Liver (tissue), 3 donors: ENCODE measurements at regions not wholly inside any gene's neighbourhood (a gene's known extent, or its start where the extent isn't known, plus 50 kb on each side); places are given as distances from the start of the nearest gene placed in this dataset.

Source experiments
- CTCF ChIP-seq: fragments of 150-350 bp; IDR thresholded peaks from 2 replicates; pipeline ENCODE4 v1.5.1; 2017; ENCODE audit warnings: improper control_type of control experiment, low read depth, low read length; ENCODE audit not compliant: missing input control
- GABPA ChIP-seq, 2 donors: IDR thresholded peaks in 1 of 2; conservative IDR thresholded peaks in 1 of 2; 2 replicates each; pipeline ENCODE4 v1.6.1; 2016; ENCODE audit warnings: antibody characterized with exemption in 2 of 2, mild to moderate bottlenecking in 1 of 2, moderate library complexity in 1 of 2
- HNF4G ChIP-seq: IDR thresholded peaks from 2 replicates; pipeline ENCODE4 v1.6.1; 2016; ENCODE audit warnings: antibody characterized with exemption
- JUND ChIP-seq, 2 donors: IDR thresholded peaks; 2 replicates each; pipeline ENCODE4 v1.6.1; 2016; ENCODE audit warnings: antibody characterized with exemption in 2 of 2
- MAX ChIP-seq: IDR thresholded peaks from 2 replicates; pipeline ENCODE4 v1.6.1; 2016; ENCODE audit warnings: antibody characterized with exemption
- RAD21 ChIP-seq, 2 donors: IDR thresholded peaks; 2 replicates each; pipeline ENCODE4 v1.6.1; 2016; ENCODE audit warnings: antibody characterized with exemption in 2 of 2, mild to moderate bottlenecking in 2 of 2
- RXRA ChIP-seq, 2 donors: IDR thresholded peaks; 2 replicates each; pipeline ENCODE4 v1.6.1; 2017 to 2018; ENCODE audit warnings: antibody characterized with exemption in 2 of 2, mild to moderate bottlenecking in 1 of 2
- SP1 ChIP-seq: IDR thresholded peaks from 2 replicates; pipeline ENCODE4 v1.6.1; 2018; ENCODE audit warnings: antibody characterized with exemption, mild to moderate bottlenecking
- TF ChIP-seq, protein P1 (sequence below): IDR thresholded peaks from 2 replicates; pipeline ENCODE4 v1.6.1; 2016; ENCODE audit warnings: antibody characterized with exemption, mild to moderate bottlenecking
- TF ChIP-seq, protein P2 (sequence below): IDR thresholded peaks from 2 replicates; pipeline ENCODE4 v1.6.1; 2016; ENCODE audit warnings: antibody characterized with exemption
- TF ChIP-seq, protein P3 (sequence below): IDR thresholded peaks from 2 replicates; pipeline ENCODE4 v1.6.1; 2016; ENCODE audit warnings: antibody characterized with exemption
- donor health status: healthy.
- donor health status: healthy.

- TF ChIP-seq CTCF (no peak), MAX (no peak), RAD21 (IDR thresholded peaks at IDR 0.05) (no peak), JUND (IDR thresholded peaks at IDR 0.05) (no peak), GABPA (IDR thresholded peaks at IDR 0.05 in 1 of 2, conservative IDR thresholded peaks at IDR 0.05 in 1 of 2) (no peak), RXRA (IDR thresholded peaks at IDR 0.05) (no peak), SP1 (no peak), HNF4G (no peak)
- TF ChIP-seq, protein P1, sequence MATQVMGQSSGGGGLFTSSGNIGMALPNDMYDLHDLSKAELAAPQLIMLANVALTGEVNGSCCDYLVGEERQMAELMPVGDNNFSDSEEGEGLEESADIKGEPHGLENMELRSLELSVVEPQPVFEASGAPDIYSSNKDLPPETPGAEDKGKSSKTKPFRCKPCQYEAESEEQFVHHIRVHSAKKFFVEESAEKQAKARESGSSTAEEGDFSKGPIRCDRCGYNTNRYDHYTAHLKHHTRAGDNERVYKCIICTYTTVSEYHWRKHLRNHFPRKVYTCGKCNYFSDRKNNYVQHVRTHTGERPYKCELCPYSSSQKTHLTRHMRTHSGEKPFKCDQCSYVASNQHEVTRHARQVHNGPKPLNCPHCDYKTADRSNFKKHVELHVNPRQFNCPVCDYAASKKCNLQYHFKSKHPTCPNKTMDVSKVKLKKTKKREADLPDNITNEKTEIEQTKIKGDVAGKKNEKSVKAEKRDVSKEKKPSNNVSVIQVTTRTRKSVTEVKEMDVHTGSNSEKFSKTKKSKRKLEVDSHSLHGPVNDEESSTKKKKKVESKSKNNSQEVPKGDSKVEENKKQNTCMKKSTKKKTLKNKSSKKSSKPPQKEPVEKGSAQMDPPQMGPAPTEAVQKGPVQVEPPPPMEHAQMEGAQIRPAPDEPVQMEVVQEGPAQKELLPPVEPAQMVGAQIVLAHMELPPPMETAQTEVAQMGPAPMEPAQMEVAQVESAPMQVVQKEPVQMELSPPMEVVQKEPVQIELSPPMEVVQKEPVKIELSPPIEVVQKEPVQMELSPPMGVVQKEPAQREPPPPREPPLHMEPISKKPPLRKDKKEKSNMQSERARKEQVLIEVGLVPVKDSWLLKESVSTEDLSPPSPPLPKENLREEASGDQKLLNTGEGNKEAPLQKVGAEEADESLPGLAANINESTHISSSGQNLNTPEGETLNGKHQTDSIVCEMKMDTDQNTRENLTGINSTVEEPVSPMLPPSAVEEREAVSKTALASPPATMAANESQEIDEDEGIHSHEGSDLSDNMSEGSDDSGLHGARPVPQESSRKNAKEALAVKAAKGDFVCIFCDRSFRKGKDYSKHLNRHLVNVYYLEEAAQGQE: no peak
- TF ChIP-seq, protein P2, sequence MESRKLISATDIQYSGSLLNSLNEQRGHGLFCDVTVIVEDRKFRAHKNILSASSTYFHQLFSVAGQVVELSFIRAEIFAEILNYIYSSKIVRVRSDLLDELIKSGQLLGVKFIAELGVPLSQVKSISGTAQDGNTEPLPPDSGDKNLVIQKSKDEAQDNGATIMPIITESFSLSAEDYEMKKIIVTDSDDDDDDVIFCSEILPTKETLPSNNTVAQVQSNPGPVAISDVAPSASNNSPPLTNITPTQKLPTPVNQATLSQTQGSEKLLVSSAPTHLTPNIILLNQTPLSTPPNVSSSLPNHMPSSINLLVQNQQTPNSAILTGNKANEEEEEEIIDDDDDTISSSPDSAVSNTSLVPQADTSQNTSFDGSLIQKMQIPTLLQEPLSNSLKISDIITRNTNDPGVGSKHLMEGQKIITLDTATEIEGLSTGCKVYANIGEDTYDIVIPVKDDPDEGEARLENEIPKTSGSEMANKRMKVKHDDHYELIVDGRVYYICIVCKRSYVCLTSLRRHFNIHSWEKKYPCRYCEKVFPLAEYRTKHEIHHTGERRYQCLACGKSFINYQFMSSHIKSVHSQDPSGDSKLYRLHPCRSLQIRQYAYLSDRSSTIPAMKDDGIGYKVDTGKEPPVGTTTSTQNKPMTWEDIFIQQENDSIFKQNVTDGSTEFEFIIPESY: no peak
- TF ChIP-seq, protein P3, sequence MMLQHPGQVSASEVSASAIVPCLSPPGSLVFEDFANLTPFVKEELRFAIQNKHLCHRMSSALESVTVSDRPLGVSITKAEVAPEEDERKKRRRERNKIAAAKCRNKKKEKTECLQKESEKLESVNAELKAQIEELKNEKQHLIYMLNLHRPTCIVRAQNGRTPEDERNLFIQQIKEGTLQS: no peak
Measured at GRCh38 chr20:61129311-61129710, 122.8 kb upstream of the CDH4 start.
